Pancreas (tissue), 10 donors: ENCODE measurements at regions not wholly inside any gene's neighbourhood (a gene's known extent, or its start where the extent isn't known, plus 50 kb on each side); places are given as distances from the start of the nearest gene placed in this dataset.

ENCODE experiments used
- ATAC-seq, 4 donors: fragments of 200-7000 bp; cut with Tn5 transposase; one replicate each; pipeline versions ENCODE4 v1.8.0 to v1.9.1; 2020; ENCODE audit warnings: mild to moderate bottlenecking in 4 of 4, moderate library complexity in 4 of 4
- DNase-seq, 6 donors: peaks; one replicate each; pipeline ENCODE4 v3.0.0-alpha.2; 2020
- FAIRE-seq: peaks from 2 replicates; lab custom pipeline; 2012; peaks lifted over from hg19 to GRCh38; lab: Jason Lieb, UNC
- H3K27ac ChIP-seq, 4 donors: fragments of 200-600 bp; sonication (generic); 1 replicate in 3 of 4; 2 replicates in 1 of 4; pipeline versions ENCODE4 v1.5.0 to v1.8.0; 2020
- H3K27me3 ChIP-seq, 4 donors: fragments of 200-600 bp; one replicate each; pipeline ENCODE4 v1.8.0; 2021
- H3K36me3 ChIP-seq, 3 donors: fragments of 200-600 bp; sonication (generic) in 1 of 3; one replicate each; pipeline versions ENCODE4 v1.5.0 to v1.8.0; 2020 to 2021
- H3K4me1 ChIP-seq, 3 donors: fragments of 200-600 bp; one replicate each; pipeline ENCODE4 v1.8.0; 2021
- H3K4me3 ChIP-seq, 4 donors: fragments of 200-600 bp; sonication (generic) in 2 of 4; one replicate each; pipeline versions ENCODE4 v1.5.0 to v1.8.0; 2020 to 2021
- H3K9me3 ChIP-seq, 4 donors: fragments of 200-600 bp; one replicate each; pipeline ENCODE4 v1.8.0; 2021
- WGBS, 2 donors: extraction: QIAGEN DNeasy Blood & Tissue Kit; methylation state at CpG; one replicate each; pipeline ENCODE4 v1.1.7; 2013; 5-methylcytosine and 5-hydroxymethylcytosine counted together
- intact Hi-C, 3 donors: fragments of 100-400 bp; cut with DNase I; formaldehyde crosslinking; loops; one replicate each; pipeline versions ENCODE4 v1.11.1 to v1.14.2; 2022
- TF ChIP-seq, protein P1 (sequence below), 4 donors: fragments of 200-600 bp; sonication (generic) in 3 of 4; IDR thresholded peaks; one replicate each; pipeline versions ENCODE4 v1.5.0 to v1.8.0; 2021; ENCODE audit warnings: antibody characterized with exemption in 4 of 4
- donor health status: healthy with polysubstance abuse.
- donor health status: DM: no; HTN: no; CAD: no; lungs with moderate emphysema.
- donor health status: DM: no; HTN: no; CAD: no.
- donor health status: control.
- donor health status: control.
- donor health status: Bipolar disorder and iron deficiency.
- donor health status: DM: yes; HTN: yes; CAD: no.
- donor health status: DM: no; HTN: no; CAD: no.
- donor health status: DM: no; HTN: no; CAD: no.
- donor health status: DM: yes; HTN: yes; CAD: no.

DNA sequence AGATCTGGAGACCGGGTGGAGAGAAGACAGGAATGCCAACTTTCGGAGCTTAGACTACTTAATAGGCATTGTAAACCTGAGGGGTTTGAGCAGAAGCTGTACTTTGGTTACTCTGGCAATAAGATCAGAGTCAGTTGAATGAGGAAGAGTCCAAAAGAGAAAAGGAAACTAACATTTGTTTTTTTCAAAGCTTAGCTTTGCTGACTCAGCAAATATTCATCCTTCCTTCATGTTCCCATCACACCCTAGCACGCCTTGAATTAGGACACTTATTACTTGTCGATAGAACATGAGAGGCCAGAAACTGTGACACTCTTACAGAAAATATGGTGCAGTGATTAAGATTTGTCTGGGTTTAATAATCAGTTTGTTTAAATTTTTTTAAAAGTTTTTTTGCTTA lies 266.9 kb upstream of the ATP2B1 start:
- TF ChIP-seq, protein P1, sequence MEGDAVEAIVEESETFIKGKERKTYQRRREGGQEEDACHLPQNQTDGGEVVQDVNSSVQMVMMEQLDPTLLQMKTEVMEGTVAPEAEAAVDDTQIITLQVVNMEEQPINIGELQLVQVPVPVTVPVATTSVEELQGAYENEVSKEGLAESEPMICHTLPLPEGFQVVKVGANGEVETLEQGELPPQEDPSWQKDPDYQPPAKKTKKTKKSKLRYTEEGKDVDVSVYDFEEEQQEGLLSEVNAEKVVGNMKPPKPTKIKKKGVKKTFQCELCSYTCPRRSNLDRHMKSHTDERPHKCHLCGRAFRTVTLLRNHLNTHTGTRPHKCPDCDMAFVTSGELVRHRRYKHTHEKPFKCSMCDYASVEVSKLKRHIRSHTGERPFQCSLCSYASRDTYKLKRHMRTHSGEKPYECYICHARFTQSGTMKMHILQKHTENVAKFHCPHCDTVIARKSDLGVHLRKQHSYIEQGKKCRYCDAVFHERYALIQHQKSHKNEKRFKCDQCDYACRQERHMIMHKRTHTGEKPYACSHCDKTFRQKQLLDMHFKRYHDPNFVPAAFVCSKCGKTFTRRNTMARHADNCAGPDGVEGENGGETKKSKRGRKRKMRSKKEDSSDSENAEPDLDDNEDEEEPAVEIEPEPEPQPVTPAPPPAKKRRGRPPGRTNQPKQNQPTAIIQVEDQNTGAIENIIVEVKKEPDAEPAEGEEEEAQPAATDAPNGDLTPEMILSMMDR (IDR thresholded peaks at IDR 0.05), result no peak
- Histone ChIP-seq H3K4me1 (no peaks in the 10 kb centered on the region), H3K9me3 (no peaks in the 10 kb centered on the region), H3K27me3 (no peaks in the 10 kb centered on the region), H3K36me3 (no peaks in the 10 kb centered on the region), H3K27ac (no peak overlapping the region), H3K4me3 (no peak overlapping the region)
- no peak for DNase-seq
- no peak for FAIRE-seq
- ATAC-seq, result no peak
- 96 to 98% methylated on average over 4 of the region's 4 CpGs for WGBS, 2 donors
- intact Hi-C loops, result no loop called here

DNA sequence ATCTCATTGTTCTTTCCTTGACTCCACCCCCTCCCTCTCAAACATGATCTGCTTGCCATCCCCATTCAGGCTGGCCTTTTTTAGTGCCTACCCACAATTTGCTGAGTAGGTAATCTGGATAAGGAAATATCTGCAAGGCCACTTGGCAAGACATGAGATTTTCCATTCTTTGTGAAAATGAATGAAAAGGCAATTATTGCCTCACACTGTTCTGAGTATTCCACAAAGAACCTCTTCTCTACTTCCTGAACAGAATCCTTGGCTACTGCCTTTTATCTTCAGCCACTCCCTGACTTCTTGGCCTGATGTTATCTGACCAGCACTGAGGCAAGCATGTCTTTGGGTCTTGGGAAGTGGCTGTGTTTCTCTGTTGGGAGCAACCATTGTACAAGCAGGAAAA lies 263.2 kb upstream of the ATP2B1 start:
- TF ChIP-seq, protein P1 (IDR thresholded peaks at IDR 0.05), result no peak
- Histone ChIP-seq H3K9me3 (no peaks in the 10 kb centered on the region), H3K27ac (no peak overlapping the region), H3K27me3 (no peaks in the 10 kb centered on the region), H3K36me3 (no peaks in the 10 kb centered on the region), H3K4me1 (peaks cover 0 to 5% (median 0%) of the 10 kb centered on the region in 3 donors), H3K4me3 (no peak overlapping the region)
- FAIRE-seq (no peak), DNase-seq (no peak), ATAC-seq (peak; percentile 28 to 69 (median 40))
- intact Hi-C loops, result no loop called here

DNA sequence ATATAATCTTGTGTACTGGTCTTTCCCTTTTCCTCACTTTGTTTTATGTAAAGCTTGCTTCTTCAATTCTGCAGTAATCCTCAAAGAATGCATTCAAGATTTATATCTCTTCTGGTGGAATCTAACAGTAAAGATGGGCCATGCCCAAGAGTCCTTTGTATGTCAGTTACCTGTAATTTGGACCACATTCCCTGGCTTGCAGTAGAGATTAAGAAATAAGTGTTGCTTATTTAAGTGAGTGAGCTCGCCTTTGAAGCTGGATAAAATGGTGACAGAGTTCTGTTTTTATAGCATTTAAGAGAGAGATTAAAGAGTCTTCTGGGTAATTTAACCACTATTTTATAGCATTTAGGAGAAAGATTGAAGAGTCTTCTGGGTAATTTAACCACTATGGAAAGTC lies 262.1 kb upstream of the ATP2B1 start:
- DNase-seq (no peak), FAIRE-seq (no peak), ATAC-seq (no peak)
- H3K27me3 ChIP-seq, result no peaks in the 10 kb centered on the region
- peaks cover 0 to 5% (median 0%) of the 10 kb centered on the region in 3 donors for H3K4me1 ChIP-seq
- H3K36me3 ChIP-seq, result no peaks in the 10 kb centered on the region
- TF ChIP-seq, protein P1 (IDR thresholded peaks at IDR 0.05), result no peak
- H3K27ac ChIP-seq, result no peak overlapping the region
- H3K4me3 ChIP-seq, result no peak overlapping the region
- intact Hi-C loops, result no loop called here
- no peaks in the 10 kb centered on the region for H3K9me3 ChIP-seq
- 91 to 92% methylated on average over 1 of the region's 1 CpG for WGBS, 2 donors

DNA sequence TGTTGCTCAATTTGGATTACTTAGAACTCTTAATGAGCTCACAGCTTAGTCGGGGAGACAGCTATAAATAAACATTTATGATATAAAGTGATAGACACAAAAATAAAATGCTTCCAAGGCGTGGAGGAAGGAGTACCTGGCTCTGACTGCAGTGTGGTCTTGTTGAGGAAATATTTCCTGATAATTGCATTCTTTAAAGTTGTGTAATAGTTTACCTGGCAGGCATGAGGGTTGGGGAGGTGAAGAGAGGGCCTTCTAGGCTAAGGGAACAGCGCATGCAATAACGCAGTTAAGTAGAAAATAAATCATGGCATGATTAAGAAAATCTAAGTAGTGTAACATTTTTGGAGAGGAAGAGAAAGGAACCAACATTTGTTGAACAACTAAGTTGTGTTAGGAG lies 260.5 kb upstream of the ATP2B1 start:
- H3K36me3 ChIP-seq, result no peaks in the 10 kb centered on the region
- H3K27me3 ChIP-seq, result no peaks in the 10 kb centered on the region
- no peak overlapping the region for H3K27ac ChIP-seq
- H3K4me1 ChIP-seq, result peaks cover 0 to 5% (median 0%) of the 10 kb centered on the region in 3 donors
- no peak overlapping the region for H3K4me3 ChIP-seq
- ATAC-seq (peak; percentile 55 to 77 (median 72)), DNase-seq (peak in 1 of 6 donors; percentile 9), FAIRE-seq (no peak)
- intact Hi-C loops, result no loop called here
- WGBS, 2 donors, result 58% methylated on average over 4 of the region's 4 CpGs
- no peaks in the 10 kb centered on the region for H3K9me3 ChIP-seq
- TF ChIP-seq, protein P1 (IDR thresholded peaks at IDR 0.05), result no peak

DNA sequence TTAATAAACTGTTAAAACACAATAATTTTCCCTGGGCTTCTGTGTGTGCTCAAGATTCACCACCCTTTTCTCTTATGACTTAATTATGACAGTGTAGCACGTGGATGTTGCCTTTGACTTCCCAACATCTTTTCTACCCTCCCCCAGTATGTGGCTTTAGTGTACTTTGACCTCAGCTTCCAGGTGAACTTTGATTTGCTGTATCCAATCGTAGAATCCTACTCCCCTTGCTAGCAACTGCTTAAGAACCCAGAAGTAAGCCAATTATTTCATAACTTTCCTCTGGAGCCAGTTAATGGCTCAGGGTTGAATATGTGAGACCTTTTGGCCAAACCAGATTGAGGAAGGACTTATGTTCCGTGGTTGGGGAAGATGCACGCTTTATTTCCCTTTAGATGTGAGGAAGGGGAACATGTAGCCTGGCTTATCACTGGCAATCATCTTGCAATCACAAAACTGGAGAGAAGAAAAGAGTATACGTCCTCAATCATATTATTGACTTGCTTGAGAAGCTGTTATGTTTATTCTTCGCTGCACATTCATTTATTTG lies 259.6 kb upstream of the ATP2B1 start:
- no peak for FAIRE-seq
- DNase-seq, result no peak
- H3K36me3 ChIP-seq, result no peaks in the 10 kb centered on the region
- H3K27ac ChIP-seq, result no peak overlapping the region
- TF ChIP-seq, protein P1 (IDR thresholded peaks at IDR 0.05), result no peak
- H3K4me3 ChIP-seq, result no peak overlapping the region
- peaks cover 0 to 5% (median 0%) of the 10 kb centered on the region in 3 donors for H3K4me1 ChIP-seq
- intact Hi-C loops, result no loop called here
- 57 to 59% methylated on average over 6 of the region's 6 CpGs for WGBS, 2 donors
- H3K27me3 ChIP-seq, result no peaks in the 10 kb centered on the region
- H3K9me3 ChIP-seq, result no peaks in the 10 kb centered on the region
- ATAC-seq, result peak in 3 of 4 donors; percentile 11 to 37 (median 18)
